HG02852 (cell line): ENCODE measurements at regions not wholly inside any gene's neighbourhood (a gene's known extent, or its start where the extent isn't known, plus 50 kb on each side); places are given as distances from the start of the nearest gene placed in this dataset.
"Not testable (repeated sequence)": the region's sequence is repeated elsewhere in the genome, so short reads cannot be mapped to it uniquely, and the experiment has no call there.

Experiments
- ATAC-seq: cut with Tn5 transposase; IDR thresholded peaks from one replicate; pipeline ENCODE4 v1.9.1; 2021; ENCODE audit warnings: mild to moderate bottlenecking, moderate library complexity; ENCODE audit not compliant: unreplicated experiment

- not testable (repeated sequence) for ATAC-seq
Measured at GRCh38 chrX:149420566-149420965, 84.5 kb downstream of the IDS start.

GRCh38 chrX:149398027-149398426 is 107.1 kb downstream of the IDS start:
- no peak for ATAC-seq

- no peak for ATAC-seq
Measured at GRCh38 chrX:149392921-149393320, 112.2 kb downstream of the IDS start.

- no peak for ATAC-seq
Measured at GRCh38 chrX:149383852-149384251, 121.3 kb downstream of the IDS start.

- ATAC-seq = no peak
Measured at GRCh38 chrX:149374751-149375150, 130.4 kb downstream of the IDS start.

GRCh38 chrX:149372866-149373265 is 132.2 kb downstream of the IDS start:
- no peak for ATAC-seq

GRCh38 chrX:149371986-149372385 is 133.1 kb downstream of the IDS start:
- no peak for ATAC-seq

- ATAC-seq = no peak
Measured at GRCh38 chrX:149370097-149370496, 135.0 kb downstream of the IDS start.

- ATAC-seq = no peak
Measured at GRCh38 chrX:149365552-149365951, 139.6 kb downstream of the IDS start.

- no peak for ATAC-seq
Measured at GRCh38 chrX:149365061-149365460, 140.0 kb downstream of the IDS start.

GRCh38 chrX:149363965-149364364 is 141.1 kb downstream of the IDS start:
- no peak for ATAC-seq

GRCh38 chrX:149346306-149346705 is 158.8 kb downstream of the IDS start:
- ATAC-seq = no peak

- no peak for ATAC-seq
Measured at GRCh38 chrX:149322316-149322715, 182.8 kb downstream of the IDS start.

GRCh38 chrX:149313871-149314371 is 191.2 kb downstream of the IDS start:
- ATAC-seq = no peak

GRCh38 chrX:149312988-149313387 is 192.1 kb downstream of the IDS start:
- no peak for ATAC-seq

GRCh38 chrX:149312097-149312496 is 193.0 kb downstream of the IDS start:
- no peak for ATAC-seq

GRCh38 chrX:149302705-149303104 is 202.4 kb downstream of the IDS start:
- ATAC-seq = no peak

- ATAC-seq = no peak
Measured at GRCh38 chrX:149298111-149298510, 207.0 kb downstream of the IDS start.

- no peak for ATAC-seq
Measured at GRCh38 chrX:149296092-149296491, 209.0 kb downstream of the IDS start.

- peak; percentile 65 for ATAC-seq
Measured at GRCh38 chrX:149286940-149287349, 218.2 kb downstream of the IDS start.

GRCh38 chrX:149284616-149285015 is 220.5 kb downstream of the IDS start:
- ATAC-seq = no peak

- ATAC-seq = no peak
Measured at GRCh38 chrX:149283853-149284252, 221.3 kb downstream of the IDS start.

GRCh38 chrX:149282909-149283308 is 222.2 kb downstream of the IDS start:
- no peak for ATAC-seq

GRCh38 chrX:149280011-149280410 is 225.1 kb downstream of the IDS start:
- ATAC-seq = no peak
